Mesendoderm (in vitro differentiated cells): ENCODE measurements at regions not wholly inside any gene's neighbourhood (a gene's known extent, or its start where the extent isn't known, plus 50 kb on each side); places are given as distances from the start of the nearest gene placed in this dataset.

Experiments
- DNase-seq: peaks from one replicate; pipeline ENCODE4 v3.0.0; 2013
- H2AK5ac ChIP-seq: 2 replicates; pipeline ENCODE4 v1.6.1; 2013; ENCODE audit warnings: low read length, inconsistent platforms
- H2BK120ac ChIP-seq: 2 replicates; pipeline ENCODE4 v1.6.1; 2013; ENCODE audit warnings: low read depth, mild to moderate bottlenecking, low read length, moderate library complexity, mixed read lengths
- H2BK15ac ChIP-seq: replicated peaks from 2 replicates; pipeline ENCODE4 v1.6.1; 2013; ENCODE audit warnings: low read depth, mild to moderate bottlenecking, moderate library complexity
- H2BK5ac ChIP-seq: 2 replicates; pipeline ENCODE4 v1.6.1; 2013; ENCODE audit warnings: low read length, inconsistent platforms
- H3K18ac ChIP-seq: 2 replicates; pipeline ENCODE4 v1.6.1; 2013; ENCODE audit warnings: mild to moderate bottlenecking, low read length, mixed read lengths
- H3K23ac ChIP-seq: one replicate; pipeline ENCODE4 v1.6.1; 2013; ENCODE audit warnings: low read length
- H3K27ac ChIP-seq: 2 replicates; pipeline ENCODE4 v1.5.1; 2013; ENCODE audit warnings: low read depth, mild to moderate bottlenecking, inconsistent platforms, low read length, moderate library complexity
- H3K27me3 ChIP-seq: 2 replicates; pipeline ENCODE4 v1.6.1; 2013; ENCODE audit warnings: low read length, control low read depth, mild to moderate bottlenecking, inconsistent platforms; ENCODE audit not compliant: insufficient read depth, poor library complexity
- H3K36me3 ChIP-seq: 2 replicates; pipeline ENCODE4 v1.6.1; 2013; ENCODE audit warnings: low read length, inconsistent platforms; ENCODE audit not compliant: control insufficient read depth, insufficient read depth
- H3K4ac ChIP-seq: one replicate; pipeline ENCODE4 v1.6.1; 2013; ENCODE audit warnings: low read depth, mild to moderate bottlenecking, low read length, moderate library complexity
- H3K4me1 ChIP-seq: 2 replicates; pipeline ENCODE4 v1.6.1; 2013; ENCODE audit warnings: low read depth, low read length, inconsistent platforms; ENCODE audit not compliant: control insufficient read depth
- H3K4me2 ChIP-seq: 2 replicates; pipeline ENCODE4 v1.6.1; 2013; ENCODE audit warnings: low read length
- H3K4me3 ChIP-seq: 2 replicates; pipeline ENCODE4 v1.5.1; 2013; ENCODE audit warnings: mild to moderate bottlenecking, low read length
- H3K56ac ChIP-seq: one replicate; pipeline ENCODE4 v1.6.1; 2013; ENCODE audit warnings: low read length
- H3K79me1 ChIP-seq: 2 replicates; pipeline ENCODE4 v1.6.1; 2013; ENCODE audit warnings: low read length, inconsistent platforms
- H3K79me2 ChIP-seq: 2 replicates; pipeline ENCODE4 v1.6.1; 2013; ENCODE audit warnings: mild to moderate bottlenecking, low read length; ENCODE audit not compliant: control insufficient read depth, insufficient read depth
- H3K9ac ChIP-seq: 2 replicates; pipeline ENCODE4 v1.6.1; 2013; ENCODE audit warnings: low read length, inconsistent platforms
- H4K5ac ChIP-seq: one replicate; pipeline ENCODE4 v1.6.1; 2013; ENCODE audit warnings: low read length
- H4K8ac ChIP-seq: one replicate; pipeline ENCODE4 v1.6.1; 2013; ENCODE audit warnings: low read depth, mild to moderate bottlenecking, control low read depth, low read length, moderate library complexity
- WGBS: extraction: QIAGEN DNeasy Blood & Tissue Kit; methylation state at CpG from one replicate; pipeline ENCODE4 v1.1.7; 2013; ENCODE audit warnings: low lambda C conversion rate, missing lambda C conversion rate; ENCODE audit not compliant: insufficient coverage; ENCODE audit errors: extremely low coverage; 5-methylcytosine and 5-hydroxymethylcytosine counted together

- H3K27me3 ChIP-seq: no peaks in the 10 kb centered on the region
- H2BK5ac ChIP-seq: no peak overlapping the region
- H4K5ac ChIP-seq: no peak overlapping the region
- no peak overlapping the region for H3K4me2 ChIP-seq
- no peaks in the 10 kb centered on the region for H3K36me3 ChIP-seq
- no peak overlapping the region for H3K4me3 ChIP-seq
- H2BK120ac ChIP-seq: no peak overlapping the region
- no peak overlapping the region for H3K18ac ChIP-seq
- H3K79me1 ChIP-seq: no peaks in the 10 kb centered on the region
- H3K4ac ChIP-seq: no peak overlapping the region
- H3K23ac ChIP-seq: no peak overlapping the region
- no peaks in the 10 kb centered on the region for H3K79me2 ChIP-seq
- H2AK5ac ChIP-seq: no peak overlapping the region
- no peaks in the 10 kb centered on the region for H3K4me1 ChIP-seq
- H4K8ac ChIP-seq: no peak overlapping the region
- no peak overlapping the region for H2BK15ac ChIP-seq
- no peak overlapping the region for H3K56ac ChIP-seq
- no peak for DNase-seq
- H3K9ac ChIP-seq: no peak overlapping the region
- H3K27ac ChIP-seq: no peak overlapping the region
These were observed 93.8 kb upstream of the KCNH7 start for GRCh38 chr2:162932416-162932815.

DNA sequence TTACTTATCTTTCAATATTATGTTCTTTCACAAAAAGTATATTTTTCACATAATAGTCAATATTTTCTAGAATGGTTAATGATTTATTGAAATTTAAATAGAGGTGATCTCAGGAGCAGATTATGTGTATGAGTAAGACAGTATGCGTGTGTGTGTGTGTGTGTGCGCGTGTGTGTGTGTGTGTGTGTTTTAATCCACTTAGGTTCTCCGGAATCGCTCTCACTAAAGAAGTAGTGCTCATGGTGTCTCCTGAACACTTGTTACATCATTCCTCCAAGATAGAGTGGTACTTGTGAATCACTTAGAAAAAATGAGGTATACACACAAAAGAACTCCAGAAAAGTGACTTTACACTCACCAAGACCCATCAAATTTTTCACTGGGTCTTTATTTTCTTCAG, 91.0 kb upstream of the KCNH7 start:
- H3K4me1 ChIP-seq: no peaks in the 10 kb centered on the region
- H3K9ac ChIP-seq: no peak overlapping the region
- H3K27me3 ChIP-seq: no peaks in the 10 kb centered on the region
- no peak overlapping the region for H4K5ac ChIP-seq
- H3K18ac ChIP-seq: no peak overlapping the region
- no peak overlapping the region for H3K23ac ChIP-seq
- no peak overlapping the region for H3K4me2 ChIP-seq
- no peak overlapping the region for H3K27ac ChIP-seq
- no peaks in the 10 kb centered on the region for H3K79me1 ChIP-seq
- H3K79me2 ChIP-seq: no peaks in the 10 kb centered on the region
- DNase-seq: no peak
- no peak overlapping the region for H3K4me3 ChIP-seq
- H3K4ac ChIP-seq: no peak overlapping the region
- WGBS: no CpG with 5 or more reads among the region's 5 CpGs
- H2BK5ac ChIP-seq: no peak overlapping the region
- H3K56ac ChIP-seq: no peak overlapping the region
- no peak overlapping the region for H2BK15ac ChIP-seq
- H2BK120ac ChIP-seq: no peak overlapping the region
- H3K36me3 ChIP-seq: no peaks in the 10 kb centered on the region
- H4K8ac ChIP-seq: no peak overlapping the region
- H2AK5ac ChIP-seq: no peak overlapping the region

DNA sequence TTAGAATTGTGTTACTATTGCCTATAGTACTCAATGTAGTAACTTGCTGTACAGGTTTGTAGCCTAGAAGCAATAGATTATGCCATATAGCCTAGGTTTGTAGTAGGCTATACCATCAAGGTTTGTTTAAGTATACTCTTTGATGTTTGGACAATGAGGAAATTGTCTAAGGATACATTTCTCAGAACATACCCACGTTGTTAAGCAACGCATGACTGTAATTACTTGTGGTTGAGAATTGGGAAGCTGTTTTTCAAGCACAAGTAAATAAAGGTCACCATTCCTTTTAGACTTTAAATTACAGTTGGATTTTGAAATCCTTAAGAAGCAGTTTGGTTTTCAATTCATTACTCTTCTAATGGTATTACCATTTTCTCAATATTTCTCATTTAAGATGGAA, 89.8 kb upstream of the KCNH7 start:
- Histone ChIP-seq H3K79me2 (no peaks in the 10 kb centered on the region), H3K9ac (no peak overlapping the region), H3K23ac (no peak overlapping the region), H3K27me3 (no peaks in the 10 kb centered on the region), H3K56ac (no peak overlapping the region), H4K8ac (no peak overlapping the region), H4K5ac (no peak overlapping the region), H2AK5ac (no peak overlapping the region), H3K4me1 (no peaks in the 10 kb centered on the region), H3K4ac (no peak overlapping the region), H2BK15ac (no peak overlapping the region), H3K79me1 (no peaks in the 10 kb centered on the region), H2BK120ac (no peak overlapping the region), H3K4me2 (no peak overlapping the region), H3K18ac (no peak overlapping the region), H3K4me3 (no peak overlapping the region), H3K27ac (no peak overlapping the region), H3K36me3 (no peaks in the 10 kb centered on the region), H2BK5ac (no peak overlapping the region)
- no CpG with 5 or more reads among the region's 2 CpGs for whole genome bisulfite sequencing
- DNase-seq: no peak

DNA sequence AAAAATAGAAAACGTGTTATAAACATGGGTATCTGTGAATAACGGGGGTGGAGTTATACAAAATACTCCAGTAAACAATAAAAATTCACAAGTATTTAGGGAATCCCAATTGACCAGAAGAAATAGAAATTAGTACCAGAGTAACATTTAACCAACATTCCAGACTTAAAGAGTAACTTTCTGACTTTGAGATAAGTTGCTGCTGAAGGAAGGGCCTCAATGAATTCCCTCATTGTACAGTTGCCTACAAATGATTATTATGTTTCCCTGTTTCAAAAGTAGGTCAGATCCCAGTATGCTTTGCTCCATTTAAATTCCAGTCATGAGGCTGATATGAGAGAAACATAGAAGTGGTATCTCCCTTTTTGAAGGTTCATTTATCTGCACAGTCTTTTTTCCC, 88.3 kb upstream of the KCNH7 start:
- H3K56ac ChIP-seq: no peak overlapping the region
- no peak overlapping the region for H3K4ac ChIP-seq
- H3K18ac ChIP-seq: no peak overlapping the region
- no peak overlapping the region for H2AK5ac ChIP-seq
- no peak overlapping the region for H3K23ac ChIP-seq
- no peak for DNase-seq
- no peak overlapping the region for H2BK5ac ChIP-seq
- WGBS: no CpG with 5 or more reads among the region's 2 CpGs
- no peak overlapping the region for H3K4me3 ChIP-seq
- H2BK15ac ChIP-seq: no peak overlapping the region
- H3K27ac ChIP-seq: no peak overlapping the region
- no peaks in the 10 kb centered on the region for H3K4me1 ChIP-seq
- H3K79me1 ChIP-seq: no peaks in the 10 kb centered on the region
- no peak overlapping the region for H2BK120ac ChIP-seq
- no peaks in the 10 kb centered on the region for H3K79me2 ChIP-seq
- no peak overlapping the region for H4K8ac ChIP-seq
- no peak overlapping the region for H3K4me2 ChIP-seq
- H3K36me3 ChIP-seq: no peaks in the 10 kb centered on the region
- H3K27me3 ChIP-seq: no peaks in the 10 kb centered on the region
- H3K9ac ChIP-seq: no peak overlapping the region
- no peak overlapping the region for H4K5ac ChIP-seq

GRCh38 chr2:162926501-162926900, 87.9 kb upstream of the KCNH7 start:
- Histone ChIP-seq H4K5ac (no peak overlapping the region), H3K4me1 (no peaks in the 10 kb centered on the region), H3K56ac (no peak overlapping the region), H3K9ac (no peak overlapping the region), H3K23ac (no peak overlapping the region), H3K27ac (no peak overlapping the region), H3K27me3 (no peaks in the 10 kb centered on the region), H3K79me2 (no peaks in the 10 kb centered on the region), H2BK15ac (no peak overlapping the region), H3K79me1 (no peaks in the 10 kb centered on the region), H3K36me3 (no peaks in the 10 kb centered on the region), H2BK120ac (no peak overlapping the region), H2BK5ac (no peak overlapping the region), H3K4me3 (no peak overlapping the region), H3K4me2 (no peak overlapping the region), H2AK5ac (no peak overlapping the region), H4K8ac (no peak overlapping the region), H3K18ac (no peak overlapping the region), H3K4ac (no peak overlapping the region)
- no CpG with 5 or more reads among the region's 2 CpGs for WGBS
- peak; percentile 42 for DNase-seq

- no peaks in the 10 kb centered on the region for H3K27me3 ChIP-seq
- no peak overlapping the region for H3K56ac ChIP-seq
- no peak overlapping the region for H3K18ac ChIP-seq
- H3K79me2 ChIP-seq: no peaks in the 10 kb centered on the region
- H2BK120ac ChIP-seq: no peak overlapping the region
- H3K9ac ChIP-seq: no peak overlapping the region
- H2AK5ac ChIP-seq: no peak overlapping the region
- H3K4me2 ChIP-seq: no peak overlapping the region
- no peaks in the 10 kb centered on the region for H3K4me1 ChIP-seq
- DNase-seq: no peak
- no peak overlapping the region for H4K8ac ChIP-seq
- H3K36me3 ChIP-seq: no peaks in the 10 kb centered on the region
- no peak overlapping the region for H3K23ac ChIP-seq
- H3K27ac ChIP-seq: no peak overlapping the region
- H2BK5ac ChIP-seq: no peak overlapping the region
- no peaks in the 10 kb centered on the region for H3K79me1 ChIP-seq
- no peak overlapping the region for H3K4ac ChIP-seq
- no peak overlapping the region for H2BK15ac ChIP-seq
- no peak overlapping the region for H3K4me3 ChIP-seq
- no peak overlapping the region for H4K5ac ChIP-seq
These were observed 87.0 kb upstream of the KCNH7 start for GRCh38 chr2:162925595-162925994.
